H1 (cell line): ENCODE measurements at regions not wholly inside any gene's neighbourhood (a gene's known extent, or its start where the extent isn't known, plus 50 kb on each side); places are given as distances from the start of the nearest gene placed in this dataset.

Experiments
- CTCF ChIA-PET: fragments of 300-600 bp; sonication (Branson Sonifier 250); formaldehyde crosslinking; loops from one replicate; lab custom pipeline; 2021; ENCODE audit not compliant: partially characterized antibody; lab: Charles Lee
- POLR2A ChIA-PET: fragments of 300-600 bp; sonication (Branson Sonifier 250); formaldehyde crosslinking; loops from one replicate; lab custom pipeline; 2021; ENCODE audit warnings: inconsistent platforms; ENCODE audit not compliant: partially characterized antibody; lab: Charles Lee
- DNase-seq, 2 experiments: peaks; one replicate each; pipeline versions ENCODE4 v3.0.0 to v3.0.0-alpha.2; 2010 to 2022; ENCODE audit warnings: low spot score in 2 of 2, low read depth in 1 of 2, mixed read lengths in 1 of 2
- FAIRE-seq: peaks from 2 replicates; lab custom pipeline; 2011; peaks lifted over from hg19 to GRCh38; lab: Jason Lieb, UNC
- H2AFZ ChIP-seq: 2 replicates; pipeline ENCODE4 v1.8.1; 2012; ENCODE audit warnings: low read length, inconsistent platforms
- H2AK5ac ChIP-seq: 2 replicates; pipeline ENCODE4 v1.6.1; 2013; ENCODE audit warnings: low read depth, low read length
- H2BK120ac ChIP-seq: replicated peaks from 2 replicates; pipeline ENCODE3; 2013; ENCODE audit warnings: low read depth, low read length, inconsistent platforms
- H2BK12ac ChIP-seq: 2 replicates; pipeline ENCODE4 v1.6.1; 2013; ENCODE audit warnings: low read depth, low read length
- H2BK15ac ChIP-seq: 2 replicates; pipeline ENCODE4 v1.6.1; 2013; ENCODE audit warnings: low read length
- H2BK20ac ChIP-seq: 2 replicates; pipeline ENCODE4 v1.6.1; 2013; ENCODE audit warnings: low read length
- H2BK5ac ChIP-seq: 2 replicates; pipeline ENCODE4 v1.6.1; 2013; ENCODE audit warnings: low read depth, low read length
- H3K14ac ChIP-seq: 2 replicates; pipeline ENCODE4 v1.6.1; 2013; ENCODE audit warnings: inconsistent platforms; ENCODE audit not compliant: insufficient read length
- H3K18ac ChIP-seq: 2 replicates; pipeline ENCODE4 v1.6.1; 2013; ENCODE audit warnings: low read length; ENCODE audit errors: extremely low read depth
- H3K23ac ChIP-seq: 2 replicates; pipeline ENCODE4 v1.6.1; 2013; ENCODE audit warnings: inconsistent platforms; ENCODE audit not compliant: insufficient read length
- H3K23me2 ChIP-seq: 2 replicates; pipeline ENCODE4 v1.6.1; 2013; ENCODE audit warnings: low read depth, low read length
- H3K27ac ChIP-seq: 2 replicates; pipeline ENCODE4 v1.6.1; 2011; ENCODE audit warnings: low read depth, low read length, inconsistent platforms
- H3K27me3 ChIP-seq, 4 experiments: replicated peaks in 1 of 4; 1 replicate in 1 of 4; 2 replicates in 3 of 4; pipeline versions ENCODE4 v1.6.1 to v1.8.1; 2011 to 2013; ENCODE audit warnings: low read length in 3 of 4, mild to moderate bottlenecking in 3 of 4, inconsistent platforms in 2 of 4, mixed read lengths in 2 of 4, moderate library complexity in 1 of 4; ENCODE audit not compliant: control insufficient read depth in 3 of 4, insufficient read depth in 3 of 4; ENCODE audit errors: extremely low read depth in 1 of 4
- H3K36me3 ChIP-seq, 4 experiments: 2 replicates each; pipeline versions ENCODE4 v1.6.1 to v1.8.1; 2011 to 2013; ENCODE audit warnings: mild to moderate bottlenecking in 4 of 4, low read length in 3 of 4, moderate library complexity in 2 of 4, control low read depth in 1 of 4, inconsistent platforms in 1 of 4; ENCODE audit not compliant: insufficient read depth in 4 of 4, control insufficient read depth in 2 of 4
- H3K4ac ChIP-seq: replicated peaks from 2 replicates; pipeline ENCODE3; 2013; ENCODE audit warnings: low read length, low read depth, mixed read lengths, inconsistent platforms; ENCODE audit not compliant: insufficient read length
- H3K4me1 ChIP-seq, 4 experiments: replicated peaks in 1 of 4; 1 replicate in 1 of 4; 2 replicates in 3 of 4; pipeline versions ENCODE4 v1.6.1 to v1.8.1; 2011 to 2013; ENCODE audit warnings: low read length in 3 of 4, inconsistent platforms in 2 of 4, mixed read lengths in 1 of 4; ENCODE audit not compliant: insufficient read depth in 4 of 4, control insufficient read depth in 3 of 4
- H3K4me2 ChIP-seq, 2 experiments: 2 replicates each; pipeline versions ENCODE4 v1.6.1 to v1.8.1; 2011 to 2013; ENCODE audit warnings: low read depth in 2 of 2, low read length in 2 of 2, control low read depth in 1 of 2, inconsistent platforms in 1 of 2, mild to moderate bottlenecking in 1 of 2; ENCODE audit not compliant: insufficient read depth in 1 of 2
- H3K4me3 ChIP-seq, 4 experiments: fragments of 200-600, 300-600 bp in 1 of 4; sonication (generic), shearing (Covaris generic), sonication (Bioruptor Twin) in 1 of 4; 2 replicates each; pipeline versions ENCODE4 v1.5.1 to v1.8.1; 2011 to 2016; ENCODE audit warnings: low read length in 4 of 4, low read depth in 3 of 4, control low read depth in 2 of 4, inconsistent platforms in 2 of 4, mild to moderate bottlenecking in 2 of 4, mixed read lengths in 1 of 4, moderate library complexity in 1 of 4; ENCODE audit not compliant: insufficient read depth in 2 of 4; ENCODE audit errors: extremely low read depth in 1 of 4
- H3K56ac ChIP-seq: replicated peaks from 2 replicates; pipeline ENCODE3; 2013; ENCODE audit warnings: low read depth, mild to moderate bottlenecking, mixed read lengths, low read length, inconsistent platforms; ENCODE audit not compliant: insufficient read length
- H3K79me1 ChIP-seq: 2 replicates; pipeline ENCODE4 v1.6.1; 2013; ENCODE audit warnings: low read depth, low read length, control low read depth
- H3K79me2 ChIP-seq, 2 experiments: 2 replicates each; pipeline versions ENCODE4 v1.6.1 to v1.8.1; 2012 to 2013; ENCODE audit warnings: low read length in 2 of 2, mild to moderate bottlenecking in 2 of 2, inconsistent platforms in 1 of 2; ENCODE audit not compliant: insufficient read depth in 2 of 2, control insufficient read depth in 1 of 2
- H3K9ac ChIP-seq, 4 experiments: replicated peaks in 1 of 4; 1 replicate in 1 of 4; 2 replicates in 3 of 4; pipeline versions ENCODE4 v1.6.1 to v1.8.1; 2011 to 2013; ENCODE audit warnings: low read depth in 3 of 4, low read length in 3 of 4, control low read depth in 2 of 4, mild to moderate bottlenecking in 2 of 4, moderate library complexity in 2 of 4, inconsistent platforms in 1 of 4; ENCODE audit errors: extremely low read depth in 1 of 4
- H3K9me3 ChIP-seq, 2 experiments: 2 replicates each; pipeline versions ENCODE4 v1.6.1 to v1.8.1; 2012 to 2013; ENCODE audit warnings: mild to moderate bottlenecking in 2 of 2, moderate library complexity in 2 of 2, control low read depth in 1 of 2, inconsistent platforms in 1 of 2, low read depth in 1 of 2, low read length in 1 of 2, mixed read lengths in 1 of 2; ENCODE audit not compliant: insufficient read depth in 2 of 2
- H4K20me1 ChIP-seq, 2 experiments: replicated peaks in 1 of 2; 2 replicates each; pipeline versions ENCODE3 to v1.8.1; 2011 to 2013; ENCODE audit warnings: inconsistent platforms in 2 of 2, low read length in 2 of 2, mild to moderate bottlenecking in 1 of 2; ENCODE audit not compliant: insufficient read depth in 2 of 2, control insufficient read depth in 1 of 2
- H4K5ac ChIP-seq: 2 replicates; pipeline ENCODE4 v1.6.1; 2013; ENCODE audit warnings: low read length, low read depth, mixed read lengths, inconsistent platforms; ENCODE audit not compliant: insufficient read length
- H4K8ac ChIP-seq: 2 replicates; pipeline ENCODE4 v1.8.0; 2013; ENCODE audit warnings: mild to moderate bottlenecking, moderate library complexity, low read length, inconsistent platforms; ENCODE audit not compliant: insufficient read depth; ENCODE audit errors: extremely low read depth
- H4K91ac ChIP-seq: replicated peaks from 2 replicates; pipeline ENCODE3; 2013; ENCODE audit warnings: low read length, mixed read lengths, inconsistent platforms; ENCODE audit not compliant: insufficient read length
- GABPA ChIP-seq: IDR thresholded peaks from 2 replicates; pipeline ENCODE4 v1.6.1; 2011; ENCODE audit warnings: mild to moderate bottlenecking, low read length, moderate library complexity, borderline replicate concordance; ENCODE audit not compliant: insufficient read depth
- GTF2F1 ChIP-seq: IDR thresholded peaks from 2 replicates; pipeline ENCODE4 v1.6.1; 2012; ENCODE audit warnings: low read depth, low read length, improper control_type of control experiment, borderline replicate concordance
- RXRA ChIP-seq: IDR thresholded peaks from 2 replicates; pipeline ENCODE4 v1.6.1; 2011; ENCODE audit warnings: low read depth, mild to moderate bottlenecking, low read length, moderate library complexity; ENCODE audit not compliant: insufficient read depth
- TAF7 ChIP-seq: optimal IDR thresholded peaks from 2 replicates; pipeline ENCODE3; 2011; ENCODE audit warnings: low read depth, mild to moderate bottlenecking, inconsistent platforms, low read length, moderate library complexity, borderline replicate concordance
- YY1 ChIP-seq: IDR thresholded peaks from 2 replicates; pipeline ENCODE4 v1.6.1; 2011; ENCODE audit warnings: low read depth, mild to moderate bottlenecking, low read length
- WGBS, 2 experiments: shearing (Covaris generic) in 1 of 2; methylation state at CpG; one replicate each; pipeline versions ENCODE4 v1.1.6 to v1.1.7; 2013 to 2015; ENCODE audit warnings: low lambda C conversion rate in 2 of 2, mixed read lengths in 2 of 2, inconsistent platforms in 1 of 2, low coverage in 1 of 2, missing lambda C conversion rate in 1 of 2; ENCODE audit not compliant: insufficient replicate concordance in 2 of 2, insufficient coverage in 1 of 2, insufficient read length in 1 of 2; ENCODE audit errors: extremely low coverage in 1 of 2, missing lambda C conversion rate in 1 of 2; 5-methylcytosine and 5-hydroxymethylcytosine counted together

GRCh38 chr9:119758990-119759389 lies 389.8 kb upstream of the BRINP1 start:
- 47% methylated on average over 5 of the region's 5 CpGs; no CpG with 5 or more reads in 1 of the 2 experiments for whole genome bisulfite sequencing, 2 experiments
- Histone ChIP-seq H3K27ac (no peak overlapping the region), H3K23ac (no peak overlapping the region), H3K4me3 (no peak overlapping the region), H3K4me2 (no peak overlapping the region; a peak in 1 of 4 replicates), H3K4me1 (peaks cover 0 to 13% (median 3%) of the 10 kb centered on the region in 4 experiments; a peak in 4 of 7 replicates), H4K20me1 (no peaks in the 10 kb centered on the region), H4K8ac (no peak overlapping the region), H3K27me3 (no peaks in the 10 kb centered on the region), H4K5ac (no peak overlapping the region), H3K36me3 (no peaks in the 10 kb centered on the region), H3K4ac (no peak overlapping the region), H3K79me2 (no peaks in the 10 kb centered on the region), H4K91ac (no peak overlapping the region), H2BK120ac (no peak overlapping the region), H3K14ac (no peak overlapping the region), H2AK5ac (no peak overlapping the region), H3K9me3 (no peaks in the 10 kb centered on the region), H2BK15ac (no peak overlapping the region), H3K79me1 (no peaks in the 10 kb centered on the region), H2AFZ (peak overlapping the region; percentile 57; the same call in 1 of the 2 replicates), H3K18ac (no peak overlapping the region), H3K56ac (no peak overlapping the region), H2BK12ac (no peak overlapping the region), H3K23me2 (no peaks in the 10 kb centered on the region), H2BK5ac (no peak overlapping the region), H3K9ac (no peak overlapping the region; a peak in 1 of 7 replicates), H2BK20ac (no peak overlapping the region)
- no peak for FAIRE-seq
- CTCF ChIA-PET = interaction anchor here (0.7 to 1.1 kb wide), 2 partner anchors 8 to 269 kb away, joined by 3 read pairs; no protein-coding TSS in a partner anchor
- POLR2A ChIA-PET = no interaction called here
- no peak for DNase-seq
- TF ChIP-seq GTF2F1 (no peak), TAF7 (no peak), YY1 (no peak), RXRA (no peak), GABPA (no peak)
- TF ChIP-seq, all 59 proteins: peak for 0
